SK-N-MC (cell line): ENCODE measurements at regions not wholly inside any gene's neighbourhood (a gene's known extent, or its start where the extent isn't known, plus 50 kb on each side); places are given as distances from the start of the nearest gene placed in this dataset.

Source experiments
- EZH2 ChIP-seq: fragments of 200-600 bp; sonication (generic); IDR thresholded peaks from one replicate; pipeline ENCODE4 v1.6.1; 2017; ENCODE audit warnings: antibody characterized with exemption
- FOXP2 ChIP-seq: optimal IDR thresholded peaks from 2 replicates; pipeline ENCODE3; 2011; ENCODE audit warnings: mild to moderate bottlenecking, moderate library complexity; ENCODE audit not compliant: insufficient read depth; ENCODE audit errors: extremely low read length, control extremely low read depth
- POLR2AphosphoS5 ChIP-seq: IDR thresholded peaks from 2 replicates; pipeline ENCODE4 v1.6.1; 2012; ENCODE audit warnings: mild to moderate bottlenecking, low read depth, low read length, borderline replicate concordance

GRCh38 chr20:40144581-40144980 is 544.5 kb downstream of the MAFB start:
- no peak for TF ChIP-seq EZH2
- no peak for TF ChIP-seq POLR2AphosphoS5
- no peak for TF ChIP-seq FOXP2
